IPS DF 6.9 (cell line): ENCODE measurements at regions not wholly inside any gene's neighbourhood (a gene's known extent, or its start where the extent isn't known, plus 50 kb on each side); places are given as distances from the start of the nearest gene placed in this dataset.

Source experiments
- DNase-seq: peaks from one replicate; pipeline ENCODE4 v3.0.0-alpha.2; 2013; ENCODE audit warnings: low read depth, low spot score
- H3K27ac ChIP-seq: one replicate; pipeline ENCODE4 v1.5.1; 2013; ENCODE audit warnings: low read length, control low read depth
- H3K27me3 ChIP-seq: 2 replicates; pipeline ENCODE4 v1.6.1; 2013; ENCODE audit warnings: mild to moderate bottlenecking, low read length; ENCODE audit not compliant: control insufficient read depth, insufficient read depth
- H3K36me3 ChIP-seq: 2 replicates; pipeline ENCODE4 v1.6.1; 2013; ENCODE audit warnings: low read length; ENCODE audit not compliant: control insufficient read depth, insufficient read depth
- H3K4me1 ChIP-seq: 2 replicates; pipeline ENCODE4 v1.6.1; 2013; ENCODE audit warnings: low read length; ENCODE audit not compliant: control insufficient read depth, insufficient read depth
- H3K4me3 ChIP-seq: 2 replicates; pipeline ENCODE4 v1.5.1; 2013; ENCODE audit warnings: mild to moderate bottlenecking, low read length
- H3K9me3 ChIP-seq: 2 replicates; pipeline ENCODE4 v1.6.1; 2013; ENCODE audit warnings: low read length, inconsistent platforms; ENCODE audit not compliant: control insufficient read depth, insufficient read depth
- WGBS: extraction: QIAGEN DNeasy Blood & Tissue Kit; methylation state at CpG from one replicate; pipeline ENCODE4 v1.1.7; 2013; ENCODE audit warnings: mixed read lengths, missing lambda C conversion rate; ENCODE audit not compliant: insufficient read length, insufficient coverage; 5-methylcytosine and 5-hydroxymethylcytosine counted together

GRCh38 chr6:110033101-110033500, 55.0 kb downstream of the GPR6 start:
- no peak overlapping the region for H3K27ac ChIP-seq
- H3K9me3 ChIP-seq: no peaks in the 10 kb centered on the region
- no peaks in the 10 kb centered on the region for H3K36me3 ChIP-seq
- no peaks in the 10 kb centered on the region for H3K4me1 ChIP-seq
- WGBS: no CpG with 5 or more reads among the region's 7 CpGs
- H3K27me3 ChIP-seq: no peaks in the 10 kb centered on the region
- DNase-seq: no peak
- H3K4me3 ChIP-seq: no peak overlapping the region

- DNase-seq: no peak
- WGBS: no CpG with 5 or more reads among the region's 10 CpGs
These were observed 55.9 kb downstream of the GPR6 start for GRCh38 chr6:110033749-110034666.

GRCh38 chr6:110034667-110035036, 56.5 kb downstream of the GPR6 start:
- no peaks in the 10 kb centered on the region for H3K4me1 ChIP-seq
- H3K4me3 ChIP-seq: no peak overlapping the region
- no peaks in the 10 kb centered on the region for H3K9me3 ChIP-seq
- no peak for DNase-seq
- no peaks in the 10 kb centered on the region for H3K27me3 ChIP-seq
- no peaks in the 10 kb centered on the region for H3K36me3 ChIP-seq
- WGBS: no CpG with 5 or more reads among the region's 8 CpGs
- no peak overlapping the region for H3K27ac ChIP-seq

More at GRCh38 chr6:110033749-110034666, 55.9 kb downstream of the GPR6 start:
- Histone ChIP-seq H3K27me3 (no peaks in the 10 kb centered on the region), H3K27ac (no peak overlapping the region), H3K4me3 (no peak overlapping the region), H3K36me3 (no peaks in the 10 kb centered on the region), H3K9me3 (no peaks in the 10 kb centered on the region), H3K4me1 (no peaks in the 10 kb centered on the region)

GRCh38 chr6:110035321-110035720, 57.2 kb downstream of the GPR6 start:
- no peak for DNase-seq
- H3K27ac ChIP-seq: no peak overlapping the region
- H3K27me3 ChIP-seq: no peaks in the 10 kb centered on the region
- no CpG with 5 or more reads among the region's 5 CpGs for WGBS
- H3K9me3 ChIP-seq: no peaks in the 10 kb centered on the region
- H3K4me3 ChIP-seq: no peak overlapping the region
- no peaks in the 10 kb centered on the region for H3K36me3 ChIP-seq
- H3K4me1 ChIP-seq: peaks cover 2% of the 10 kb centered on the region; the same call in 1 of the 2 replicates

- Histone ChIP-seq H3K27ac (no peak overlapping the region), H3K4me3 (no peak overlapping the region), H3K9me3 (no peaks in the 10 kb centered on the region), H3K4me1 (peaks cover 2% of the 10 kb centered on the region; the same call in 1 of the 2 replicates), H3K27me3 (no peaks in the 10 kb centered on the region), H3K36me3 (no peaks in the 10 kb centered on the region)
- WGBS: no CpG with 5 or more reads among the region's 11 CpGs
- no peak for DNase-seq
These were observed 58.5 kb downstream of the GPR6 start for GRCh38 chr6:110036408-110037302.

DNA sequence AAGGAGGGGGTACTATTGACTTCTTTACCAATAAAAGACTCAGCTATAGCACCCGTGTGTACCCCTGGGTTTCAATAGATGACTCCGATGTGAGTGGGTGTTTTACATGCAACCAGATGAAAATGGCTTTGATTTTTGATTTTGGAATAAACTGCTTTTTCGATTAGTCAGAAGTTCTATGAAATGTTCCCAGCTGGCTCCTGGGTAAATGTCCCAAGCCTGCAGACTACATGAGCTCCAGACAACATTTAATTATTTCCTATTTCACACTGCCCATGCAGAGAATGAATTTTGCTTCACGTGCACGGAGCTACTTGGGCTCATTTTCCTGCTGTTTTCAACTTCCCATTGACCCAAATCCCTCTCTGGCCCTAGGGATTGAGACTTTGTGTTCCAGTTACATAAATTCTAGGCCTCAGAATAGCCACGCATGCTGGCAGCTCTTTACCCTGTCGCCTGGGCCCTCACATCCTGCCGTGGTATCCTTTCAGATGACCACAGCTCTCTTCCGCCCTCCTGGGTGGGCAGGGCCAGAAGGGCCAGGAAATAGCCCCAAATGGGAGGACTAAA, 59.7 kb downstream of the GPR6 start:
- no peaks in the 10 kb centered on the region for H3K36me3 ChIP-seq
- no peak overlapping the region for H3K27ac ChIP-seq
- H3K27me3 ChIP-seq: no peaks in the 10 kb centered on the region
- peaks cover 2% of the 10 kb centered on the region; the same call in 1 of the 2 replicates for H3K4me1 ChIP-seq
- H3K9me3 ChIP-seq: no peaks in the 10 kb centered on the region
- whole genome bisulfite sequencing: no CpG with 5 or more reads among the region's 9 CpGs
- DNase-seq: no peak
- H3K4me3 ChIP-seq: no peak overlapping the region

DNA sequence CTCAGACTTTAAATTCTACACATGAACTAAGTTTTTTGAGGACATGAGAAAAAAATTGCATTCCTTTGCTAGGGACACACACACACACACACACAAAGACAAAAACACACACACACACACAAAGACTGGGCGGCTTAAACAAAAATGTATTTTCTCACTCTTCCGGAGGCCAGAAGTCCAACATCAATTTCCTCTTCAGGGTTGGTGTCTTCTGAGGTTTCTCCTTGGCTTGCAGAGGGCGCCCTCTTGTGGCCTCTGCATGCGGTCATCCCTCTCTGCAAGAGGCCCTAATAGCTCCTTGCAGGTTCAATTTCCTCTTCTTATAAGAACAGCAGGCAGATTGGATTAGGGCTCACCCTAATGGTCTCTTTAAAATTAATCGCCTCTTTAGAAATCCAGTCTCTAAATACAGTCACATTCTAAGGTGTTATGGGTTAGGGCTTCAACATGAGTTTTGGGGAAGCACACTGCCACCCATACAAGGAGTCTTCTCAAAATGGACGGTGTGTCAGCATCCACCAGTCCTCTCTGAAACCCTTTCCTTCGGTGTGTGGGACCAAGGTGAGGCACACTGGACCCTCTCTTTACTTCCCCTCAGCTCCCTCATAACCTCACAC, 61.4 kb downstream of the GPR6 start:
- no CpG with 5 or more reads among the region's 7 CpGs for WGBS
- Histone ChIP-seq H3K4me3 (no peak overlapping the region), H3K4me1 (peaks cover 2% of the 10 kb centered on the region; the same call in 1 of the 2 replicates), H3K27me3 (no peaks in the 10 kb centered on the region), H3K36me3 (no peaks in the 10 kb centered on the region), H3K27ac (no peak overlapping the region), H3K9me3 (no peaks in the 10 kb centered on the region)
- DNase-seq: peak; percentile 71

DNA sequence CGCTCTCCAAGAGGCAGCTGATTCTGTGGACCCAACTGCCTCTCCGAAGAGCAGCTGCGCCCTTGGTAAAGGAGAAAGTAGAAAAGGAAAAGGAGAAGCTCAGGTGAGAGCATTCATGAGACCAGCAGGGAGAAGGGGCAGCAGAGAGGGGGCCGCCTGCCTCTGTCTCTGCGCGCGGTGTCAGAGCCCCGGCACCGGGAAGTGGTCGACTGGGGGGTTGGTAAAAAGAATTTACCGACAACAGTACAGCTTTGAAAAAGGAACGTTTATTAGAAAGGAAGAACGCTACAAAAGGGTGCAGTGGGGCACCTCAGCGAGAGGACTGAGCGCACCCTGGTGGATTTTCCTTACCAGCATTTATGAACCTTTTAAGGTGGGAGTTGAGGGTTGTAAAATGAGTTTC, 61.9 kb downstream of the GPR6 start:
- WGBS: no CpG with 5 or more reads among the region's 15 CpGs
- Histone ChIP-seq H3K36me3 (no peaks in the 10 kb centered on the region), H3K9me3 (no peaks in the 10 kb centered on the region), H3K27ac (no peak overlapping the region), H3K27me3 (no peaks in the 10 kb centered on the region), H3K4me1 (peaks cover 2% of the 10 kb centered on the region; the same call in 1 of the 2 replicates), H3K4me3 (no peak overlapping the region)
- DNase-seq: no peak

DNA sequence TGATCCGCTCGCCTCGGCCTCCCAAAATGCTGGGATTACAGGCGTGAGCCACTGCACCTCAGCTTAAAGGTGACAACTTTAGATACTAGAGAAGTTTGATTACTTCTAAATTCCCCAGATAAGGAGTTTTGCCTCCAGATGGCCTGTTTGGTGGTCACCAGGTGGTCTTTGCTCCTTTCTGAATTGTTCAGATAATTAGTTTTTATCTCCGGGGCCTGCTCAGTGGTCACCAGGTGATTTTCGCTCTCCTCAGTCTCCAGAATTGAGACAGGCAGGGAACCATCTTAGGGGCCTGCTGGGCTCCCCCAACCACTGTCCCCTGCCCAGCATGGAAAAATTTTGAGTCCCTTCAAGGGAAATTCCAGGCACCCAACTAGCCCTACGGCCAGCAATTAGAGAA, 62.6 kb downstream of the GPR6 start:
- no peaks in the 10 kb centered on the region for H3K36me3 ChIP-seq
- WGBS: no CpG with 5 or more reads among the region's 7 CpGs
- peaks cover 2% of the 10 kb centered on the region; the same call in 1 of the 2 replicates for H3K4me1 ChIP-seq
- H3K27me3 ChIP-seq: no peaks in the 10 kb centered on the region
- H3K4me3 ChIP-seq: no peak overlapping the region
- no peak overlapping the region for H3K27ac ChIP-seq
- DNase-seq: no peak
- H3K9me3 ChIP-seq: no peaks in the 10 kb centered on the region

GRCh38 chr6:110041126-110041525, 63.0 kb downstream of the GPR6 start:
- H3K4me1 ChIP-seq: peaks cover 2% of the 10 kb centered on the region; the same call in 1 of the 2 replicates
- no peaks in the 10 kb centered on the region for H3K27me3 ChIP-seq
- H3K4me3 ChIP-seq: no peak overlapping the region
- H3K27ac ChIP-seq: no peak overlapping the region
- no peaks in the 10 kb centered on the region for H3K9me3 ChIP-seq
- H3K36me3 ChIP-seq: no peaks in the 10 kb centered on the region
- no CpG with 5 or more reads among the region's 2 CpGs for WGBS
- no peak for DNase-seq
